ENCODE measurements at regions not wholly inside any gene's neighbourhood (a gene's known extent, or its start where the extent isn't known, plus 50 kb on each side); places are given as distances from the start of the nearest gene placed in this dataset.

DNA sequence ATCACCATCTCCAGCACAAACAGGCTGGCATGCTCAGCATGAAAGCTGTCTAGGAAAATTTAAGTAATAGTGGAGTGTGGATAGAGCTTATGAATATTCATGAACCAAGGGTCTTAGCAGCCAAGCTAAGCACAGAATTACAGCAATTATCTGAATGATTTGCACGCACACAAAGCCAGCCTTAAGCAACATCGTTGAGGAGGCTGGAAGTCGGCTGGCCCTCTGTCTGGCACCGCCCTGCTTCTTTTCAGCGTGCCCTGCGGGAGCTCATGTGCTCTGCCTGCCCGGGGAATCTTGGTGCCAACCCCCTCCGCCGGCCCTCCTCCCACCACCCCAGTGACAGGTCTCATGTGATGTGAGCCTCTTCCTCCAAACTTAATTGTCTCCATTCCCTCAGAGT, 540.1 kb downstream of the CMPK2 start:
- H3K9me3 Mint-ChIP-seq: peaks cover 70% of the 10 kb centered on the region
- H3K27me3 Mint-ChIP-seq (ENCODE audit: low read depth, poor library complexity): peaks cover 3% of the 10 kb centered on the region
- peaks cover 26% of the 10 kb centered on the region for H3K36me3 Mint-ChIP-seq (ENCODE audit: low read depth)
- no peak overlapping the region for H3K4me3 Mint-ChIP-seq
- no peaks in the 10 kb centered on the region for H3K4me1 Mint-ChIP-seq
- TF ChIP-seq, protein P1, sequence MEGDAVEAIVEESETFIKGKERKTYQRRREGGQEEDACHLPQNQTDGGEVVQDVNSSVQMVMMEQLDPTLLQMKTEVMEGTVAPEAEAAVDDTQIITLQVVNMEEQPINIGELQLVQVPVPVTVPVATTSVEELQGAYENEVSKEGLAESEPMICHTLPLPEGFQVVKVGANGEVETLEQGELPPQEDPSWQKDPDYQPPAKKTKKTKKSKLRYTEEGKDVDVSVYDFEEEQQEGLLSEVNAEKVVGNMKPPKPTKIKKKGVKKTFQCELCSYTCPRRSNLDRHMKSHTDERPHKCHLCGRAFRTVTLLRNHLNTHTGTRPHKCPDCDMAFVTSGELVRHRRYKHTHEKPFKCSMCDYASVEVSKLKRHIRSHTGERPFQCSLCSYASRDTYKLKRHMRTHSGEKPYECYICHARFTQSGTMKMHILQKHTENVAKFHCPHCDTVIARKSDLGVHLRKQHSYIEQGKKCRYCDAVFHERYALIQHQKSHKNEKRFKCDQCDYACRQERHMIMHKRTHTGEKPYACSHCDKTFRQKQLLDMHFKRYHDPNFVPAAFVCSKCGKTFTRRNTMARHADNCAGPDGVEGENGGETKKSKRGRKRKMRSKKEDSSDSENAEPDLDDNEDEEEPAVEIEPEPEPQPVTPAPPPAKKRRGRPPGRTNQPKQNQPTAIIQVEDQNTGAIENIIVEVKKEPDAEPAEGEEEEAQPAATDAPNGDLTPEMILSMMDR (IDR thresholded peaks at IDR 0.05): no peak
- no peak for DNase-seq
- no peak overlapping the region for H3K27ac Mint-ChIP-seq

DNA sequence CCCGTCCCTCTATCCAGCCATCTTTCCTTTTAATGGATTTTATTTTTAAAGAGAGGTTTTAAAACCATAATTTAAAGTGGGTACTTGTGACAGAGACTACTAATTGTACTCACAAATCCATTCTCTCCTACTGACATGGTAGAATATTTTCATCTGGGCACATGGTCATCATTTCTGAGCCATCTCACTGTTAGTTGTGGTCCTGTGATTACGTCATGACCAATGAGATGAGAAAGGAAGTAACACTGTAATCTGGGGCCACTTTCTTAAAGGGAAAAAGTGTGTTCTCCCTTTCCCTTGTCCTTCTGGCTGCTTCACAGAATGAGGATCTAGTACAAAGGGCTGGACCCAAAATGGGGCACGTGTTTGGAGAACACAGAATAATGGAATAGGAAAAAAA, 538.7 kb downstream of the CMPK2 start:
- Mint-ChIP-seq H3K9me3 (peaks cover 69% of the 10 kb centered on the region), H3K4me3 (no peak overlapping the region), H3K27me3 (ENCODE audit: low read depth, poor library complexity) (peaks cover 3% of the 10 kb centered on the region), H3K27ac (no peak overlapping the region), H3K36me3 (ENCODE audit: low read depth) (peaks cover 23% of the 10 kb centered on the region), H3K4me1 (no peaks in the 10 kb centered on the region)
- TF ChIP-seq, protein P1 (IDR thresholded peaks at IDR 0.05): no peak
- DNase-seq: no peak

DNA sequence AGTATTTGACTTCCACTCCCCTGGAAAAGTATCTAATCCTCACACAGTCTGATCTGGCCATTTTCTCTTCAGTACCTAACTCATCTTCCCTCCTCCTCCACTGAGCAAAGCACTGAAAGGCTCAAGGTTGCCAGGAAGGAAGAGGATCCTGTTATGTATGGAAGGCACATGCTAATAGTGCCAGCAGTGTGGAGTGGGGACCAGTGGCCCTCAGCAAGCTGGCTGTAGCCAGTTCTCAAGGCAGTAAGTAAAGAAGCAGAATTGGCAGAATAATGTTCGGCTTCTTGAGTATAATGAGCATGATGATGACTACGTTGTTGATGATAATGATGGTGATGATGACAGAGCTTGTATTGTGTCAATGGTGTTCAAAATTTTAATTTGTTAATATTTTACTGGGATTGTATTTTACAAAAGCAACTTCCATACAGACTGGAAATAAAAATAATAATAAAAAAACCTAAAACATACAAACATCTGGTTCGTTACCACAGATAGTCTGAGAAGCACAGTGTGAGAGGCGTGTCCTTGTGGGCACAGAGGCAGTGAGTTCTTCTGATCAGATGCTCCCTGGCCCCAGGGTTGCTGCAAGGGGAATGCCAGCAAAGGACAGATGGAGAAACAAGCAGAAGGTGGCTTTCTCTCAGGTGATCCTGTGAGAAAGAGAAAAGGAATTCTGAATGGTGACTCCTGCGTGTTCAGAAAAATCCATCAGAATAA, 528.8 kb downstream of the CMPK2 start:
- peak overlapping the region; percentile 8 for H3K4me3 Mint-ChIP-seq
- H3K27me3 Mint-ChIP-seq (ENCODE audit: low read depth, poor library complexity): no peaks in the 10 kb centered on the region
- TF ChIP-seq, protein P1 (IDR thresholded peaks at IDR 0.05): no peak
- peaks cover 4% of the 10 kb centered on the region for H3K36me3 Mint-ChIP-seq (ENCODE audit: low read depth)
- no peak for DNase-seq
- H3K27ac Mint-ChIP-seq: peak overlapping the region; percentile 12
- H3K9me3 Mint-ChIP-seq: peaks cover 4% of the 10 kb centered on the region
- peaks cover 27% of the 10 kb centered on the region for H3K4me1 Mint-ChIP-seq

DNA sequence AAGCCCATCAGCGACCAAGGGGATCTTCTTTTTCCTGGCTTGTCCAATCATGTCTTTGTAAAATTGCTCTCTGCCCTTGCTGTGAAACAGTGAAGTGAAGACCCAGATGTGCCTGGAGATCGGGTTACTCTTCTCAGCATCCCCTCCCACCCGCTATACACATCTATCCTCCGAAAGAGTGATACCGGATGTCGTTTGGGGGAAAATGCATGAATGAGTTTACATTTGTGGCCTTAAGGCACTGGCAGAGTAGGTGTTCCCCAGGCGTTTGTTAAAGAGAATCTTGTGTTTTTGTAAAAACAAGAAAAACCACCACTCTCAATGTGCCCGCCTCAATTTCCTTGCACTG, 528.3 kb downstream of the CMPK2 start:
- peak overlapping the region; percentile 8 for H3K4me3 Mint-ChIP-seq
- no peaks in the 10 kb centered on the region for H3K9me3 Mint-ChIP-seq
- TF ChIP-seq, protein P1 (IDR thresholded peaks at IDR 0.05): no peak

DNA sequence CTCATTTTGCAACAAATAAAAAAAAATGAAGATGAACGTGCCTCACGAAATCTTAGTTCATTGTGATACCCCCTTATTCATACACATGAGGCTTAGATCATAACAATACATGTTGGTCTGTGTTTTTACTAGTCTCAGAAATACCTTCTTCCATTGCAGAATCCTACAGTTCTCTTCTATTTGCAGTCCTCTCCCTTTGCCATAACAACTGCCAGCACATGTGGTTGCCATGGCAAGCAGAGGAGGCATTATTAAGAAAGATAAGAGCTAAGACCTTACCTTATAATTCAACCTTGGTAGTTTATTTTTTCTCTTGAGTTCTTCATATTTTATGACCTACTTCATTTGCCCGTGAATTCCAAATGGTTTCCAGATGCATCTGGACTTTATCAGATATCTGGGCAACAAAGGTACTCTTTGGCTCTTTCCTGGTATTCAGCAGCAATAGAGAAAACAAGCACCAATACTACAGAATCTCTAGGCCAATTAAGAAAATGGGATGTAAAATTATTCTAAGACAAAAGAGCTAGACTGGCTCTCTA, 524.0 kb downstream of the CMPK2 start:
- peaks cover 29% of the 10 kb centered on the region for H3K4me1 Mint-ChIP-seq
- H3K4me3 Mint-ChIP-seq: no peak overlapping the region
- no peaks in the 10 kb centered on the region for H3K27me3 Mint-ChIP-seq (ENCODE audit: low read depth, poor library complexity)
- no peak for DNase-seq
- no peak overlapping the region for H3K27ac Mint-ChIP-seq
- TF ChIP-seq, protein P1 (IDR thresholded peaks at IDR 0.05): no peak
- H3K9me3 Mint-ChIP-seq: peaks cover 4% of the 10 kb centered on the region
- H3K36me3 Mint-ChIP-seq (ENCODE audit: low read depth): no peaks in the 10 kb centered on the region

More for the DNA sequence above, 528.3 kb downstream of the CMPK2 start:
- DNase-seq: peak; percentile 20
- H3K27me3 Mint-ChIP-seq (ENCODE audit: low read depth, poor library complexity): no peaks in the 10 kb centered on the region
- peak overlapping the region; percentile 12 for H3K27ac Mint-ChIP-seq
- peaks cover 27% of the 10 kb centered on the region for H3K4me1 Mint-ChIP-seq
- no peaks in the 10 kb centered on the region for H3K36me3 Mint-ChIP-seq (ENCODE audit: low read depth)
